GM21515 (cell line): ENCODE measurements at regions not wholly inside any gene's neighbourhood (a gene's known extent, or its start where the extent isn't known, plus 50 kb on each side); places are given as distances from the start of the nearest gene placed in this dataset.

Experiments
- ATAC-seq: cut with Tn5 transposase; IDR thresholded peaks from one replicate; pipeline ENCODE4 v1.9.1; 2021; ENCODE audit not compliant: unreplicated experiment

GRCh38 chr22:47795477-47796127 lies 1033.2 kb downstream of the TBC1D22A start:
- no peak for ATAC-seq

- no peak for ATAC-seq
These were observed 1032.4 kb downstream of the TBC1D22A start for GRCh38 chr22:47794851-47795250.

- no peak for ATAC-seq
These were observed 1031.1 kb downstream of the TBC1D22A start for GRCh38 chr22:47793304-47794101.

GRCh38 chr22:47789171-47789570 lies 1026.7 kb downstream of the TBC1D22A start:
- ATAC-seq, result no peak

- ATAC-seq, result no peak
These were observed 1026.0 kb downstream of the TBC1D22A start for GRCh38 chr22:47788461-47788860.

- ATAC-seq, result no peak
These were observed 1025.2 kb downstream of the TBC1D22A start for GRCh38 chr22:47787501-47788227.

GRCh38 chr22:47786650-47787290 lies 1024.3 kb downstream of the TBC1D22A start:
- ATAC-seq, result no peak

- ATAC-seq, result no peak
These were observed 1022.5 kb downstream of the TBC1D22A start for GRCh38 chr22:47784991-47785390.

GRCh38 chr22:47784367-47784983 lies 1022.0 kb downstream of the TBC1D22A start:
- no peak for ATAC-seq

- no peak for ATAC-seq
These were observed 1021.2 kb downstream of the TBC1D22A start for GRCh38 chr22:47783433-47784366.

GRCh38 chr22:47782328-47783075 lies 1020.1 kb downstream of the TBC1D22A start:
- ATAC-seq, result no peak

GRCh38 chr22:47781427-47782111 lies 1019.1 kb downstream of the TBC1D22A start:
- ATAC-seq, result no peak

GRCh38 chr22:47781024-47781423 lies 1018.6 kb downstream of the TBC1D22A start:
- ATAC-seq, result no peak

- ATAC-seq, result no peak
These were observed 1017.9 kb downstream of the TBC1D22A start for GRCh38 chr22:47780281-47780875.

- no peak for ATAC-seq
These were observed 1017.0 kb downstream of the TBC1D22A start for GRCh38 chr22:47779474-47779873.

- ATAC-seq, result no peak
These were observed 1015.8 kb downstream of the TBC1D22A start for GRCh38 chr22:47778160-47778658.

GRCh38 chr22:47777426-47777825 lies 1015.0 kb downstream of the TBC1D22A start:
- no peak for ATAC-seq

- no peak for ATAC-seq
These were observed 1013.9 kb downstream of the TBC1D22A start for GRCh38 chr22:47776329-47776728.
